Stimulated activated naive CD8-positive, alpha-beta T cell treated with anti-CD3 and anti-CD28 coated beads, Interleukin-15, amount 100 ng/mL, for 72 hours (primary cell): ENCODE measurements at regions not wholly inside any gene's neighbourhood (a gene's known extent, or its start where the extent isn't known, plus 50 kb on each side); places are given as distances from the start of the nearest gene placed in this dataset.
"Not testable (repeated sequence)": the region's sequence is repeated elsewhere in the genome, so short reads cannot be mapped to it uniquely, and the experiment has no call there.

Experiments used
- ATAC-seq: fragments of 150-1000 bp; cut with Tn5 transposase; 2 replicates; pipeline ENCODE4 v1.10.0; 2021; ENCODE audit warnings: mild to moderate bottlenecking, moderate library complexity
- DNase-seq, 2 donors: peaks; one replicate each; pipeline ENCODE4 v3.0.0; 2021 to 2022
- H3K27ac Mint-ChIP-seq, 2 donors: one replicate each; pipeline ENCODE4 v1.8.0; 2022; ENCODE audit warnings: mild to moderate bottlenecking in 2 of 2, mixed read lengths in 2 of 2, moderate library complexity in 2 of 2
- H3K27me3 Mint-ChIP-seq: one replicate; pipeline ENCODE4 v1.8.0; 2022; ENCODE audit warnings: mixed read lengths
- H3K4me1 Mint-ChIP-seq: one replicate; pipeline ENCODE4 v1.8.0; 2022; ENCODE audit warnings: mild to moderate bottlenecking, mixed read lengths
- H3K4me3 Mint-ChIP-seq, 2 donors: one replicate each; pipeline ENCODE4 v1.8.0; 2022; ENCODE audit warnings: mild to moderate bottlenecking in 2 of 2, mixed read lengths in 2 of 2, moderate library complexity in 1 of 2
- H3K9me3 Mint-ChIP-seq, 2 donors: one replicate each; pipeline ENCODE4 v1.8.0; 2022; ENCODE audit warnings: mixed read lengths in 2 of 2

GRCh38 chr10:124168991-124169802, 75.8 kb upstream of the CHST15 start:
- H3K4me3 Mint-ChIP-seq = no peak overlapping the region
- ATAC-seq = no peak
- no peak for DNase-seq
- H3K27ac Mint-ChIP-seq = no peak overlapping the region
- peaks cover 0 to 7% of the 10 kb centered on the region in 2 donors for H3K9me3 Mint-ChIP-seq
- no peaks in the 10 kb centered on the region for H3K4me1 Mint-ChIP-seq
- H3K27me3 Mint-ChIP-seq = peaks cover 14% of the 10 kb centered on the region

GRCh38 chr10:124168581-124168980, 75.2 kb upstream of the CHST15 start:
- ATAC-seq (no peak), DNase-seq (no peak)
- no peak overlapping the region for H3K4me3 Mint-ChIP-seq
- no peak overlapping the region for H3K27ac Mint-ChIP-seq
- H3K4me1 Mint-ChIP-seq = no peaks in the 10 kb centered on the region
- peaks cover 0 to 7% of the 10 kb centered on the region in 2 donors for H3K9me3 Mint-ChIP-seq
- H3K27me3 Mint-ChIP-seq = peaks cover 19% of the 10 kb centered on the region

- DNase-seq, ATAC-seq, H3K4me1 Mint-ChIP-seq, H3K27ac Mint-ChIP-seq, H3K4me3 Mint-ChIP-seq, H3K9me3 Mint-ChIP-seq: not testable (repeated sequence)
- peaks cover 19% of the 10 kb centered on the region for H3K27me3 Mint-ChIP-seq
Observed at GRCh38 chr10:124167925-124168324, 74.5 kb upstream of the CHST15 start.

GRCh38 chr10:124166431-124167125, 73.2 kb upstream of the CHST15 start:
- no peak overlapping the region for H3K27ac Mint-ChIP-seq
- no peak for ATAC-seq
- peaks cover 30% of the 10 kb centered on the region for H3K27me3 Mint-ChIP-seq
- H3K4me1 Mint-ChIP-seq = no peaks in the 10 kb centered on the region
- H3K4me3 Mint-ChIP-seq = no peak overlapping the region
- H3K9me3 Mint-ChIP-seq = peaks cover 0 to 7% of the 10 kb centered on the region in 2 donors
- no peak for DNase-seq

- peaks cover 0 to 7% of the 10 kb centered on the region in 2 donors for H3K9me3 Mint-ChIP-seq
- ATAC-seq = no peak
Observed at GRCh38 chr10:124165827-124166226, 72.4 kb upstream of the CHST15 start.

GRCh38 chr10:124165311-124165710, 71.9 kb upstream of the CHST15 start:
- H3K27ac Mint-ChIP-seq = no peak overlapping the region
- DNase-seq (no peak), ATAC-seq (no peak)
- peaks cover 0 to 7% of the 10 kb centered on the region in 2 donors for H3K9me3 Mint-ChIP-seq
- H3K4me1 Mint-ChIP-seq = no peaks in the 10 kb centered on the region
- no peak overlapping the region for H3K4me3 Mint-ChIP-seq
- peaks cover 43% of the 10 kb centered on the region for H3K27me3 Mint-ChIP-seq

More at GRCh38 chr10:124165827-124166226, 72.4 kb upstream of the CHST15 start:
- H3K27ac Mint-ChIP-seq = no peak overlapping the region
- H3K4me3 Mint-ChIP-seq = no peak overlapping the region
- DNase-seq = no peak
- H3K4me1 Mint-ChIP-seq = no peaks in the 10 kb centered on the region
- peaks cover 38% of the 10 kb centered on the region for H3K27me3 Mint-ChIP-seq

- H3K4me3 Mint-ChIP-seq = no peak overlapping the region
Observed at GRCh38 chr10:124164264-124164663, 70.9 kb upstream of the CHST15 start.

GRCh38 chr10:124162774-124163354, 69.5 kb upstream of the CHST15 start:
- Mint-ChIP-seq H3K9me3 (peaks cover 0 to 7% of the 10 kb centered on the region in 2 donors), H3K27me3 (peaks cover 52% of the 10 kb centered on the region), H3K27ac (no peak overlapping the region), H3K4me3 (no peak overlapping the region), H3K4me1 (no peaks in the 10 kb centered on the region)
- DNase-seq (no peak), ATAC-seq (no peak)

More at GRCh38 chr10:124164264-124164663, 70.9 kb upstream of the CHST15 start:
- ATAC-seq (no peak), DNase-seq (no peak)
- Mint-ChIP-seq H3K27ac (no peak overlapping the region), H3K9me3 (peaks cover 0 to 7% of the 10 kb centered on the region in 2 donors), H3K4me1 (no peaks in the 10 kb centered on the region), H3K27me3 (peaks cover 52% of the 10 kb centered on the region)

- H3K4me3 Mint-ChIP-seq = no peak overlapping the region
- H3K27me3 Mint-ChIP-seq = peaks cover 52% of the 10 kb centered on the region
- ATAC-seq = no peak
- H3K4me1 Mint-ChIP-seq = no peaks in the 10 kb centered on the region
- peak overlapping the region in 1 of 2 donors; percentile 8 for H3K27ac Mint-ChIP-seq
- H3K9me3 Mint-ChIP-seq = peaks cover 0 to 6% of the 10 kb centered on the region in 2 donors
- no peak for DNase-seq
Observed at GRCh38 chr10:124162136-124162535, 68.7 kb upstream of the CHST15 start.

GRCh38 chr10:124161601-124162000, 68.2 kb upstream of the CHST15 start:
- H3K27me3 Mint-ChIP-seq = peaks cover 52% of the 10 kb centered on the region
- H3K9me3 Mint-ChIP-seq = peaks cover 0 to 1% of the 10 kb centered on the region in 2 donors
- DNase-seq = no peak

GRCh38 chr10:124160943-124161582, 67.7 kb upstream of the CHST15 start:
- DNase-seq (no peak), ATAC-seq (no peak)
- Mint-ChIP-seq H3K9me3 (no peaks in the 10 kb centered on the region), H3K4me3 (no peak overlapping the region), H3K27me3 (peaks cover 52% of the 10 kb centered on the region), H3K4me1 (no peaks in the 10 kb centered on the region), H3K27ac (no peak overlapping the region)

More at GRCh38 chr10:124161601-124162000, 68.2 kb upstream of the CHST15 start:
- Mint-ChIP-seq H3K4me1 (no peaks in the 10 kb centered on the region), H3K27ac (no peak overlapping the region), H3K4me3 (no peak overlapping the region)
- no peak for ATAC-seq

GRCh38 chr10:124160176-124160575, 66.8 kb upstream of the CHST15 start:
- Mint-ChIP-seq H3K27ac (no peak overlapping the region), H3K4me1 (no peaks in the 10 kb centered on the region), H3K9me3 (no peaks in the 10 kb centered on the region), H3K4me3 (no peak overlapping the region), H3K27me3 (peaks cover 46% of the 10 kb centered on the region)
- ATAC-seq (no peak), DNase-seq (no peak)

- H3K27me3 Mint-ChIP-seq = peaks cover 37% of the 10 kb centered on the region
- H3K27ac Mint-ChIP-seq = no peak overlapping the region
- H3K9me3 Mint-ChIP-seq = no peaks in the 10 kb centered on the region
- ATAC-seq = no peak
- H3K4me3 Mint-ChIP-seq = no peak overlapping the region
- no peaks in the 10 kb centered on the region for H3K4me1 Mint-ChIP-seq
- no peak for DNase-seq
Observed at GRCh38 chr10:124159153-124159552, 65.8 kb upstream of the CHST15 start.

GRCh38 chr10:124158592-124158991, 65.2 kb upstream of the CHST15 start:
- H3K27me3 Mint-ChIP-seq = peaks cover 33% of the 10 kb centered on the region

GRCh38 chr10:124157271-124157681, 63.9 kb upstream of the CHST15 start:
- no peak for ATAC-seq
- no peak overlapping the region for H3K27ac Mint-ChIP-seq
- H3K4me1 Mint-ChIP-seq = no peaks in the 10 kb centered on the region
- no peak overlapping the region for H3K4me3 Mint-ChIP-seq
- peaks cover 35% of the 10 kb centered on the region for H3K27me3 Mint-ChIP-seq
- DNase-seq = no peak
- no peaks in the 10 kb centered on the region for H3K9me3 Mint-ChIP-seq

More at GRCh38 chr10:124158592-124158991, 65.2 kb upstream of the CHST15 start:
- no peaks in the 10 kb centered on the region for H3K9me3 Mint-ChIP-seq
- no peak for ATAC-seq
- H3K4me3 Mint-ChIP-seq = no peak overlapping the region
- H3K4me1 Mint-ChIP-seq = no peaks in the 10 kb centered on the region
- H3K27ac Mint-ChIP-seq = no peak overlapping the region
- DNase-seq = no peak
